ENCODE measurements at regions not wholly inside any gene's neighbourhood (a gene's known extent, or its start where the extent isn't known, plus 50 kb on each side); places are given as distances from the start of the nearest gene placed in this dataset.

GRCh38 chr16:20221208-20221607 is 106.1 kb downstream of the GP2 start:
- H3K27ac Mint-ChIP-seq: no peak overlapping the region
- H3K4me1 Mint-ChIP-seq: no peaks in the 10 kb centered on the region
- H3K36me3 Mint-ChIP-seq (ENCODE audit: low read depth): no peaks in the 10 kb centered on the region
- H3K4me3 Mint-ChIP-seq: no peak overlapping the region
- no peak for DNase-seq
- peaks cover 10% of the 10 kb centered on the region for H3K27me3 Mint-ChIP-seq (ENCODE audit: low read depth, poor library complexity)
- peaks cover 3% of the 10 kb centered on the region for H3K9me3 Mint-ChIP-seq
- TF ChIP-seq CTCF (IDR thresholded peaks at IDR 0.05): no peak

GRCh38 chr16:20218093-20218492 is 109.2 kb downstream of the GP2 start:
- no peak for TF ChIP-seq CTCF (IDR thresholded peaks at IDR 0.05)
- no peak for DNase-seq
- Mint-ChIP-seq H3K27me3 (ENCODE audit: low read depth, poor library complexity) (peaks cover 10% of the 10 kb centered on the region), H3K9me3 (no peaks in the 10 kb centered on the region), H3K4me3 (no peak overlapping the region), H3K36me3 (ENCODE audit: low read depth) (no peaks in the 10 kb centered on the region), H3K27ac (no peak overlapping the region), H3K4me1 (no peaks in the 10 kb centered on the region)

- DNase-seq: no peak
- H3K27ac Mint-ChIP-seq: no peak overlapping the region
- H3K4me1 Mint-ChIP-seq: no peaks in the 10 kb centered on the region
- H3K36me3 Mint-ChIP-seq (ENCODE audit: low read depth): no peaks in the 10 kb centered on the region
- H3K9me3 Mint-ChIP-seq: no peaks in the 10 kb centered on the region
- H3K27me3 Mint-ChIP-seq (ENCODE audit: low read depth, poor library complexity): peaks cover 10% of the 10 kb centered on the region
- H3K4me3 Mint-ChIP-seq: no peak overlapping the region
- no peak for TF ChIP-seq CTCF (IDR thresholded peaks at IDR 0.05)
These were observed 110.6 kb downstream of the GP2 start for GRCh38 chr16:20216591-20217217.

- Mint-ChIP-seq H3K4me1 (no peaks in the 10 kb centered on the region), H3K27ac (no peak overlapping the region), H3K9me3 (no peaks in the 10 kb centered on the region), H3K4me3 (no peak overlapping the region), H3K27me3 (ENCODE audit: low read depth, poor library complexity) (peaks cover 7% of the 10 kb centered on the region), H3K36me3 (ENCODE audit: low read depth) (no peaks in the 10 kb centered on the region)
- TF ChIP-seq CTCF (IDR thresholded peaks at IDR 0.05): no peak
- no peak for DNase-seq
These were observed 112.9 kb downstream of the GP2 start for GRCh38 chr16:20214401-20214800.

- TF ChIP-seq CTCF (IDR thresholded peaks at IDR 0.05): no peak
- Mint-ChIP-seq H3K27me3 (ENCODE audit: low read depth, poor library complexity) (peaks cover 12% of the 10 kb centered on the region), H3K4me3 (no peak overlapping the region), H3K4me1 (no peaks in the 10 kb centered on the region), H3K9me3 (no peaks in the 10 kb centered on the region), H3K36me3 (ENCODE audit: low read depth) (no peaks in the 10 kb centered on the region), H3K27ac (no peak overlapping the region)
- no peak for DNase-seq
These were observed 124.0 kb downstream of the GP2 start for GRCh38 chr16:20203272-20203671.

- DNase-seq: no peak
- TF ChIP-seq CTCF (IDR thresholded peaks at IDR 0.05): no peak
- H3K4me1 Mint-ChIP-seq: no peaks in the 10 kb centered on the region
- peaks cover 12% of the 10 kb centered on the region for H3K27me3 Mint-ChIP-seq (ENCODE audit: low read depth, poor library complexity)
- no peaks in the 10 kb centered on the region for H3K36me3 Mint-ChIP-seq (ENCODE audit: low read depth)
- no peaks in the 10 kb centered on the region for H3K9me3 Mint-ChIP-seq
- no peak overlapping the region for H3K27ac Mint-ChIP-seq
- H3K4me3 Mint-ChIP-seq: no peak overlapping the region
These were observed 124.6 kb downstream of the GP2 start for GRCh38 chr16:20202747-20203146.

Data from nephron progenitor cell (in vitro differentiated cells).